ENCODE measurements at regions not wholly inside any gene's neighbourhood (a gene's known extent, or its start where the extent isn't known, plus 50 kb on each side); places are given as distances from the start of the nearest gene placed in this dataset.

- no peaks in the 10 kb centered on the region for H3K27me3 Mint-ChIP-seq
- H3K4me3 Mint-ChIP-seq: peak overlapping the region; percentile 10
- H3K9me3 Mint-ChIP-seq: peaks cover 20% of the 10 kb centered on the region
- H3K36me3 Mint-ChIP-seq: no peaks in the 10 kb centered on the region
- no peak for TF ChIP-seq CTCF (conservative IDR thresholded peaks at IDR 0.05)
- peaks cover 9% of the 10 kb centered on the region for H3K4me1 Mint-ChIP-seq (ENCODE audit: unreplicated experiment)
- H3K27ac Mint-ChIP-seq: no peak overlapping the region
- DNase-seq (ENCODE audit: extremely low spot score, unreplicated experiment): no peak
Observed at GRCh38 chr3:104606812-104607211, 759.9 kb upstream of the ALCAM start.

- no peak for DNase-seq (ENCODE audit: extremely low spot score, unreplicated experiment)
- H3K27me3 Mint-ChIP-seq: no peaks in the 10 kb centered on the region
- H3K4me1 Mint-ChIP-seq (ENCODE audit: unreplicated experiment): peaks cover 14% of the 10 kb centered on the region
Observed at GRCh38 chr3:104610730-104611652, 755.7 kb upstream of the ALCAM start.

GRCh38 chr3:104612218-104612617, 754.5 kb upstream of the ALCAM start:
- Mint-ChIP-seq H3K4me3 (peak overlapping the region; percentile 15), H3K27ac (peak overlapping the region; percentile 48), H3K9me3 (peaks cover 17% of the 10 kb centered on the region), H3K27me3 (no peaks in the 10 kb centered on the region), H3K4me1 (ENCODE audit: unreplicated experiment) (peaks cover 5% of the 10 kb centered on the region), H3K36me3 (no peaks in the 10 kb centered on the region)
- TF ChIP-seq CTCF (conservative IDR thresholded peaks at IDR 0.05): no peak
- no peak for DNase-seq (ENCODE audit: extremely low spot score, unreplicated experiment)

More at GRCh38 chr3:104610730-104611652, 755.7 kb upstream of the ALCAM start:
- TF ChIP-seq CTCF (conservative IDR thresholded peaks at IDR 0.05): peak; percentile 60
- Mint-ChIP-seq H3K36me3 (no peaks in the 10 kb centered on the region), H3K9me3 (peaks cover 23% of the 10 kb centered on the region), H3K27ac (no peak overlapping the region), H3K4me3 (peak overlapping the region; percentile 38)

- Mint-ChIP-seq H3K9me3 (peaks cover 15% of the 10 kb centered on the region), H3K36me3 (no peaks in the 10 kb centered on the region), H3K4me3 (no peak overlapping the region), H3K27ac (no peak overlapping the region), H3K27me3 (no peaks in the 10 kb centered on the region), H3K4me1 (ENCODE audit: unreplicated experiment) (peaks cover 5% of the 10 kb centered on the region)
- no peak for DNase-seq (ENCODE audit: extremely low spot score, unreplicated experiment)
- no peak for TF ChIP-seq CTCF (conservative IDR thresholded peaks at IDR 0.05)
Observed at GRCh38 chr3:104614564-104614963, 752.1 kb upstream of the ALCAM start.

- H3K27me3 Mint-ChIP-seq: no peaks in the 10 kb centered on the region
- TF ChIP-seq CTCF (conservative IDR thresholded peaks at IDR 0.05): peak; percentile 82
- H3K36me3 Mint-ChIP-seq: peaks cover 3% of the 10 kb centered on the region
- peaks cover 11% of the 10 kb centered on the region for H3K9me3 Mint-ChIP-seq
- H3K27ac Mint-ChIP-seq: no peak overlapping the region
- no peak for DNase-seq (ENCODE audit: extremely low spot score, unreplicated experiment)
- H3K4me3 Mint-ChIP-seq: no peak overlapping the region
- H3K4me1 Mint-ChIP-seq (ENCODE audit: unreplicated experiment): no peaks in the 10 kb centered on the region
Observed at GRCh38 chr3:104628185-104628789, 738.4 kb upstream of the ALCAM start.

Measured in type B pancreatic cell (in vitro differentiated cells).